ENCODE measurements at regions not wholly inside any gene's neighbourhood (a gene's known extent, or its start where the extent isn't known, plus 50 kb on each side); places are given as distances from the start of the nearest gene placed in this dataset.

DNA sequence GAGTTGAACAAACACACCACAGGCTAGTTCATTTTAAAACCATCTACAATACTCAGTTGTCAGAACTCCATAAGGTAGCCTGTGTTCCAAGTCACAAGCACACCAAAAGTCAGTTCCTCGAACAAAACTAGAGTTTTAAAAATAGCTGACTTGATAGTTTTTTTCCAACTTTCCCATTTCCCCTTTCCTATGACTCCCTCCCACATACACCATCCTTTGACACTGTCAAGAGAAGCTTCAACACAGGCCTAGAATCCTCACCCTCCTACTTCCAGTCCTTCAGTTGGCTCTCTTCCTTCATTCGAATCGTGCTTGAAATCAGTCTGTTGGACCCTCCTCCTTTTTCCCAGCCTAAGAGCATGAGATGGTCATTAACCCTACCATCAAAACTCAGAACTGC, 105.7 kb upstream of the AKIP1 start:
- H3K4me3 Mint-ChIP-seq = no peak overlapping the region
- peaks cover 0 to 3% (median 0%) of the 10 kb centered on the region in 11 donors for H3K9me3 Mint-ChIP-seq
- Histone ChIP-seq H3K27ac (ENCODE audit: low read depth, low read length) (no peak overlapping the region), H3K4me3 (ENCODE audit: low read length) (no peak overlapping the region), H3K36me3 (ENCODE audit: control insufficient read depth in 2 of 3, insufficient read depth in 3 of 3, low read length in 3 of 3) (no peaks in the 10 kb centered on the region), H3K4me1 (ENCODE audit: control insufficient read depth in 2 of 2, insufficient read depth in 2 of 2, low read length in 2 of 2) (no peaks in the 10 kb centered on the region), H3K9me3 (ENCODE audit: control insufficient read depth in 2 of 3, low read length in 3 of 3) (no peaks in the 10 kb centered on the region), H3K27me3 (ENCODE audit: control insufficient read depth in 2 of 2, insufficient read depth in 2 of 2, low read length in 2 of 2) (no peaks in the 10 kb centered on the region)
- no peak overlapping the region for H3K27ac Mint-ChIP-seq
- H3K36me3 Mint-ChIP-seq = no peaks in the 10 kb centered on the region
- peaks cover under 1 to 9% (median 3%) of the 10 kb centered on the region in 7 donors for H3K4me1 Mint-ChIP-seq
- no peak for DNase-seq
- peaks cover 6 to 18% (median 12%) of the 10 kb centered on the region in 5 donors for H3K27me3 Mint-ChIP-seq
- CTCF ChIA-PET = no interaction called here
- POLR2A ChIA-PET = no interaction called here
- intact Hi-C loops (cut with micrococcal nuclease) = no loop called here
- no peak for ATAC-seq

DNA sequence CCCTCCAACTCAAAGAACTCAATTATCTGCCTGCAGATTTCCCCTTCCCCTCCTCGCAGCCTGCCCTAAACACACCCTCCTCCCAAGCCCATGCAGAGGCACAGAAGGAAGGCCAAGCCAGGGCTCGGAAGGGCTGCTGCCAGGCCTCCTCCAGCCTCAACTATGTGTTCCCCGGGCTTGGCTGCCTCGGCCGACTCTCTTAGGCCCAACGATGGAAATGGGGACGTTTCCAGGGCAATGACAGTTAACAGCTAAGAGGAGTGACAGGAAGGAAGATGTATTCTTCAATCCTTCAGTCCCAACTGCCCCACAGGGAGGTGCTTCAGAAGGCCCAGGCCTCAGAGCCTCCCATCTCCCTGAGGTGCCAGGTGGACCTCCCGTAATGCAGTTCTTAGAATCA, 104.0 kb upstream of the AKIP1 start:
- Mint-ChIP-seq H3K27ac (peak overlapping the region in 1 of 9 donors; percentile 7), H3K4me1 (peaks cover 6 to 15% (median 9%) of the 10 kb centered on the region in 7 donors), H3K9me3 (peaks cover 0 to 3% (median 0%) of the 10 kb centered on the region in 11 donors), H3K36me3 (no peaks in the 10 kb centered on the region), H3K27me3 (peaks cover 6 to 28% (median 24%) of the 10 kb centered on the region in 5 donors), H3K4me3 (no peak overlapping the region)
- no peak overlapping the region for H3K4me3 ChIP-seq (ENCODE audit: low read length)
- ChIA-PET CTCF (no interaction called here), POLR2A (no interaction called here)
- H3K27ac ChIP-seq (ENCODE audit: low read depth, low read length) = no peak overlapping the region
- intact Hi-C loops (cut with micrococcal nuclease) = no loop called here
- H3K36me3 ChIP-seq (ENCODE audit: control insufficient read depth in 2 of 3, insufficient read depth in 3 of 3, low read length in 3 of 3) = no peaks in the 10 kb centered on the region
- no peaks in the 10 kb centered on the region for H3K27me3 ChIP-seq (ENCODE audit: control insufficient read depth in 2 of 2, insufficient read depth in 2 of 2, low read length in 2 of 2)
- ATAC-seq (no peak), DNase-seq (no peak)
- no peaks in the 10 kb centered on the region for H3K4me1 ChIP-seq (ENCODE audit: control insufficient read depth in 2 of 2, insufficient read depth in 2 of 2, low read length in 2 of 2)
- H3K9me3 ChIP-seq (ENCODE audit: control insufficient read depth in 2 of 3, low read length in 3 of 3) = no peaks in the 10 kb centered on the region

DNA sequence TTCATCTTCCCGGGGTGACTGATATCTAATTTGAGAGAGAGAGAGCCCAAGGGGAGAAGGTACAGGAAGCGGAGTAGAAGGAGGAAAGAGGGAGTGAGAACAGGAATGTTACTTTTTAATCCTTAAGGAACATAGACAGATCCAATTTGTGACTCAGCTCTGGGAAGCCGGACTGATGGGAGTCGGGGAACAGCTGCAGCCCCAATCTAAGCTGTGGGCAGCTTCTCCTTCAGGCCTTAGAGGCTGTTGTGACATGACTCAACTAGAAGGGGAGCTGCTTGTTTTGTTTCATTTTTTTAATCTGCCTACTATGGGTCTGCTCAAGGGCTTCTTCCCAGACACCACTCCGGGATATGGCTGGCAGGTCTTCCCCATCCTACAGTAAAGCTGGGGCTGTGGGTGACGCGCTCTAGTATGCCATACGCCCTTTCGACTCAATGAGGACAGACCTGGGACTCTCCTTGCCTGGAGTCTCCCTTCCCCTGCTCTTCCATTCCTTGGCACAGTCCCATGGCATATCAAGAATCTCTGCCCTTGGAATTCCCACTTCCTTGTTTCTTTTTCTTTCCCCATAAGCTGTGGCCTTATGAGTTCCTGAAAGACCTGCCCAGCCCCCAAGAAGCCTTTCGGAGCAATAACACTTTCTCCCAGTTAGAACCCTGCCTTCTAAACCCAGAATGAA, 103.3 kb upstream of the AKIP1 start:
- no peak for ATAC-seq
- POLR2A ChIA-PET = no interaction called here

DNA sequence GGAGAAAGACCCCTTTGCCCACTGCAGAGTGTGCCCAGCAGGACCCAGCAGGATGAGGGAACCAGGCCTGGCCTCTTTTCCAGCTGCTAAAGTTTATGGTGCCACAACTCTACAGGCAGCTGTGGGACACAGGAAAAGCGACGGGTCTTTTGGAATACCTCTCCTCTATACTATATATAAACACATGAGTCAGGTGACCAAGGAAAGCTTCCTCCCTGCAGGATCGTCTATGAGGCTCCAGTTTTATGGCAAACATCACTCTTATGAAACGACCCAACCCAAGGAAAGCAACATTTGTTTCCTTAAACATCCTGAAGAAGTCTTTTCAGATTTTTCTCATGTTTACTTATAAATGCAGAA, 102.8 kb upstream of the AKIP1 start:
- H3K4me3 ChIP-seq (ENCODE audit: low read length) = no peak overlapping the region
- no peaks in the 10 kb centered on the region for H3K36me3 Mint-ChIP-seq
- intact Hi-C loops (cut with micrococcal nuclease) = no loop called here
- peaks cover 0 to 3% (median 0%) of the 10 kb centered on the region in 11 donors for H3K9me3 Mint-ChIP-seq
- H3K27me3 Mint-ChIP-seq = peaks cover 6 to 28% (median 24%) of the 10 kb centered on the region in 5 donors
- no peaks in the 10 kb centered on the region for H3K4me1 ChIP-seq (ENCODE audit: control insufficient read depth in 2 of 2, insufficient read depth in 2 of 2, low read length in 2 of 2)
- H3K27ac Mint-ChIP-seq = no peak overlapping the region
- DNase-seq (no peak), ATAC-seq (no peak)
- POLR2A ChIA-PET = no interaction called here
- no peak overlapping the region for H3K27ac ChIP-seq (ENCODE audit: low read depth, low read length)
- no peaks in the 10 kb centered on the region for H3K9me3 ChIP-seq (ENCODE audit: control insufficient read depth in 2 of 3, low read length in 3 of 3)
- H3K36me3 ChIP-seq (ENCODE audit: control insufficient read depth in 2 of 3, insufficient read depth in 3 of 3, low read length in 3 of 3) = no peaks in the 10 kb centered on the region
- H3K4me1 Mint-ChIP-seq = peaks cover 6 to 15% (median 9%) of the 10 kb centered on the region in 7 donors
- no peak overlapping the region for H3K4me3 Mint-ChIP-seq
- H3K27me3 ChIP-seq (ENCODE audit: control insufficient read depth in 2 of 2, insufficient read depth in 2 of 2, low read length in 2 of 2) = no peaks in the 10 kb centered on the region
- CTCF ChIA-PET = interaction anchor here (0.5 kb wide), 1 partner anchor 107 kb away, joined by 3 read pairs; no protein-coding TSS in a partner anchor

More for the DNA sequence above, 103.3 kb upstream of the AKIP1 start:
- H3K9me3 ChIP-seq (ENCODE audit: control insufficient read depth in 2 of 3, low read length in 3 of 3) = no peaks in the 10 kb centered on the region
- Mint-ChIP-seq H3K4me1 (peaks cover 6 to 15% (median 9%) of the 10 kb centered on the region in 7 donors), H3K27me3 (peaks cover 6 to 28% (median 24%) of the 10 kb centered on the region in 5 donors), H3K9me3 (peaks cover 0 to 3% (median 0%) of the 10 kb centered on the region in 11 donors), H3K36me3 (no peaks in the 10 kb centered on the region), H3K4me3 (no peak overlapping the region), H3K27ac (no peak overlapping the region)
- H3K36me3 ChIP-seq (ENCODE audit: control insufficient read depth in 2 of 3, insufficient read depth in 3 of 3, low read length in 3 of 3) = no peaks in the 10 kb centered on the region
- H3K4me3 ChIP-seq (ENCODE audit: low read length) = no peak overlapping the region
- CTCF ChIA-PET = interaction anchor here (0.5 kb wide), 1 partner anchor 106 kb away, joined by 3 read pairs; no protein-coding TSS in a partner anchor
- no peak overlapping the region for H3K27ac ChIP-seq (ENCODE audit: low read depth, low read length)
- no peaks in the 10 kb centered on the region for H3K27me3 ChIP-seq (ENCODE audit: control insufficient read depth in 2 of 2, insufficient read depth in 2 of 2, low read length in 2 of 2)
- intact Hi-C loops (cut with micrococcal nuclease) = no loop called here
- DNase-seq = no peak
- no peaks in the 10 kb centered on the region for H3K4me1 ChIP-seq (ENCODE audit: control insufficient read depth in 2 of 2, insufficient read depth in 2 of 2, low read length in 2 of 2)

DNA sequence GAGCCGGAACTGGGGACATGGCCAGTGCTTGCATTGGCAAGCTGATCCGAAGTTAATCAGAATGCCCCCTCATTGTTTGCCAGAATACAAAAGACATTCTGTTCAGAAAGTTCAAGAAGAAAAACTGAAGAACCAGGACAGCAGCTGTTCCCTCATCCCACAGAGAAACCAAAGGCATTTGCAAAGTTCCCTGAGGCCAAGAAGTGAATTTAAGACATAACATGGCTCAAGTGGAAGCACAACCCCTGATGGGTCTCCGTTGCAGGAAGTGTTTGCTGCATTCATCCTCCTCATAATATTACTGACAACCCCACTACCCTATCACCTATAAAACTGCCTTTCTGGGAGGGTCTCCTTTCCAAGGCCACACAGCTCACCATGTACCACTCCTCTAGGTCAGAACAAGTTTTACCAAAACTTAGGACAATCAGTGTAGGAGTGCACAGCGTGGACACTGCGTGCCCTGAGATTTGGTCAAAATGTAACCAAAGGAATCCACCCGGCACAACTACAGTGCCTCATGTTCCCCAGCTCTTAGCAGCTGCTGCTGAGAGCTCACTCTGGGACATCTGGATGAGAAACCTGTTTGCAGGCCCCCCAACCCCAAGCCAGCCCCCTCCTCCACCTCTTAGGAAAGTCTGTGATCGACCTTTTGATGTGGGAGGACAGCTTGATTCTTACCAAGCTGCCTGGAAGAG, 101.6 kb upstream of the AKIP1 start:
- DNase-seq (no peak), ATAC-seq (no peak)
- Histone ChIP-seq H3K4me1 (ENCODE audit: control insufficient read depth in 2 of 2, insufficient read depth in 2 of 2, low read length in 2 of 2) (no peaks in the 10 kb centered on the region), H3K27me3 (ENCODE audit: control insufficient read depth in 2 of 2, insufficient read depth in 2 of 2, low read length in 2 of 2) (no peaks in the 10 kb centered on the region), H3K27ac (ENCODE audit: low read depth, low read length) (no peak overlapping the region), H3K9me3 (ENCODE audit: control insufficient read depth in 2 of 3, low read length in 3 of 3) (no peaks in the 10 kb centered on the region), H3K4me3 (ENCODE audit: low read length) (no peak overlapping the region), H3K36me3 (ENCODE audit: control insufficient read depth in 2 of 3, insufficient read depth in 3 of 3, low read length in 3 of 3) (no peaks in the 10 kb centered on the region)
- POLR2A ChIA-PET = no interaction called here
- CTCF ChIA-PET = no interaction called here
- intact Hi-C loops (cut with micrococcal nuclease) = no loop called here
- peak overlapping the region in 1 of 10 donors; percentile 70 for H3K4me3 Mint-ChIP-seq
- peaks cover 6 to 15% (median 10%) of the 10 kb centered on the region in 7 donors for H3K4me1 Mint-ChIP-seq
- peaks cover 6 to 28% (median 24%) of the 10 kb centered on the region in 5 donors for H3K27me3 Mint-ChIP-seq
- no peaks in the 10 kb centered on the region for H3K36me3 Mint-ChIP-seq
- no peak overlapping the region for H3K27ac Mint-ChIP-seq
- peaks cover 0 to 3% (median 0%) of the 10 kb centered on the region in 11 donors for H3K9me3 Mint-ChIP-seq

DNA sequence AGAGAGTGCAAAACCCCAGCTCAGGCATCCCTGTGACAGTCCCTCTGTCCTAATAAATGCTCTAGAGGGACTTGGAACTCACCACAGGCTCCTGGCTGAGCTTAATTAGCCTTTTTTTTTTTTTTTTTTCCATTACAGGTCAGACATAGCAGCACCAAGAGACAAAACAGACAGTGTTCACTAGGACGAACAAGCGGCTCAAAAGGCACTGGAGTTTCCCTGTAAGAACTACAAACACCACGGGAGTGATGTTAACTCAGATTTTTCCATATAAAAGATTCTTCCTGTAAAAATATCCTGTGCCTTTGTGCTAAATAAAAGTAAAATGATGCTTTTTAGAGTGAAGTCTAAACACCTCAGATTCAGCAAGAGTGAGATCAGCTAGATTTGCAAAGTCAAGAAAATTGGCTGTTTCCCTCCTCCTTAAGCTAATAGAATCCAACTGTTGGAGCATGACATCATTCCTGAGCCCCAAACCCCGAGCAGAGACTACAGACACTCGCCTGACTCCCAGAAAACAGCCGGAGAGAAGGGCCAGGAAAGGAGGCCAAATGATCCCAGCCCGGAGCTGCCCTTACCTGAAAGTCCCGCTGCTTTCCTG, 101.0 kb upstream of the AKIP1 start:
- H3K27ac ChIP-seq (ENCODE audit: low read depth, low read length) = no peak overlapping the region
- no peaks in the 10 kb centered on the region for H3K4me1 ChIP-seq (ENCODE audit: control insufficient read depth in 2 of 2, insufficient read depth in 2 of 2, low read length in 2 of 2)
- H3K36me3 Mint-ChIP-seq = no peaks in the 10 kb centered on the region
- H3K27ac Mint-ChIP-seq = no peak overlapping the region
- no peaks in the 10 kb centered on the region for H3K27me3 ChIP-seq (ENCODE audit: control insufficient read depth in 2 of 2, insufficient read depth in 2 of 2, low read length in 2 of 2)
- no peaks in the 10 kb centered on the region for H3K36me3 ChIP-seq (ENCODE audit: control insufficient read depth in 2 of 3, insufficient read depth in 3 of 3, low read length in 3 of 3)
- intact Hi-C loops (cut with micrococcal nuclease) = loop anchor here in 1 of 2 donors (10.0 kb wide), 1 partner anchor 105 kb away; the partner anchor contains the start of gene AKIP1
- peaks cover 6 to 28% (median 24%) of the 10 kb centered on the region in 5 donors for H3K27me3 Mint-ChIP-seq
- DNase-seq (no peak), ATAC-seq (no peak)
- ChIA-PET POLR2A (no interaction called here), CTCF (no interaction called here)
- H3K9me3 ChIP-seq (ENCODE audit: control insufficient read depth in 2 of 3, low read length in 3 of 3) = no peaks in the 10 kb centered on the region
- peaks cover 6 to 15% (median 10%) of the 10 kb centered on the region in 7 donors for H3K4me1 Mint-ChIP-seq
- H3K4me3 ChIP-seq (ENCODE audit: low read length) = no peak overlapping the region
- peaks cover 0 to 3% (median 0%) of the 10 kb centered on the region in 11 donors for H3K9me3 Mint-ChIP-seq
- H3K4me3 Mint-ChIP-seq = peak overlapping the region in 8 of 10 donors; percentile 18 to 78 (median 39)

All from naive thymus-derived CD4-positive, alpha-beta T cell (primary cell).